ENCODE measurements at regions not wholly inside any gene's neighbourhood (a gene's known extent, or its start where the extent isn't known, plus 50 kb on each side); places are given as distances from the start of the nearest gene placed in this dataset.
"Not testable (repeated sequence)": the region's sequence is repeated elsewhere in the genome, so short reads cannot be mapped to it uniquely, and the experiment has no call there.

GRCh38 chr1:66445492-66446181 lies 88.3 kb upstream of the SGIP1 start:
- H3K36me3 ChIP-seq: no peaks in the 10 kb centered on the region
- H3K27ac ChIP-seq: no peak overlapping the region
- no peak overlapping the region for H3K4me3 ChIP-seq
- peaks cover 11% of the 10 kb centered on the region for H3K4me1 ChIP-seq (replicated peaks)
- no peaks in the 10 kb centered on the region for H3K9me3 ChIP-seq (replicated peaks)
- peak in 1 of 2 experiments; percentile 22 for DNase-seq (ENCODE audit: low read depth in 1 of 2, low spot score in 2 of 2)
- H3K27me3 ChIP-seq (replicated peaks): no peaks in the 10 kb centered on the region

GRCh38 chr1:66446261-66447001 lies 87.5 kb upstream of the SGIP1 start:
- no peaks in the 10 kb centered on the region for H3K27me3 ChIP-seq (replicated peaks)
- peak in 1 of 2 experiments; percentile 86 for DNase-seq (ENCODE audit: low read depth in 1 of 2, low spot score in 2 of 2)
- H3K9me3 ChIP-seq (replicated peaks): no peaks in the 10 kb centered on the region
- H3K27ac ChIP-seq: no peak overlapping the region
- H3K36me3 ChIP-seq: no peaks in the 10 kb centered on the region
- peaks cover 11% of the 10 kb centered on the region for H3K4me1 ChIP-seq (replicated peaks)
- H3K4me3 ChIP-seq: no peak overlapping the region

- H3K36me3 ChIP-seq: no peaks in the 10 kb centered on the region
- DNase-seq (ENCODE audit: low read depth in 1 of 2, low spot score in 2 of 2): no peak
- H3K27me3 ChIP-seq (replicated peaks): no peaks in the 10 kb centered on the region
- H3K9me3 ChIP-seq (replicated peaks): no peaks in the 10 kb centered on the region
- no peak overlapping the region for H3K4me3 ChIP-seq
- peaks cover 11% of the 10 kb centered on the region for H3K4me1 ChIP-seq (replicated peaks)
- H3K27ac ChIP-seq: no peak overlapping the region
Measured at GRCh38 chr1:66450043-66450514, 83.9 kb upstream of the SGIP1 start.

GRCh38 chr1:66450847-66451246 lies 83.1 kb upstream of the SGIP1 start:
- no peak for DNase-seq (ENCODE audit: low read depth in 1 of 2, low spot score in 2 of 2)
- Histone ChIP-seq H3K27me3 (replicated peaks) (no peaks in the 10 kb centered on the region), H3K36me3 (no peaks in the 10 kb centered on the region), H3K27ac (no peak overlapping the region), H3K4me1 (replicated peaks) (peaks cover 5% of the 10 kb centered on the region), H3K9me3 (replicated peaks) (no peaks in the 10 kb centered on the region), H3K4me3 (no peak overlapping the region)

- no peaks in the 10 kb centered on the region for H3K9me3 ChIP-seq (replicated peaks)
- no peak overlapping the region for H3K27ac ChIP-seq
- no peak overlapping the region for H3K4me3 ChIP-seq
- no peaks in the 10 kb centered on the region for H3K36me3 ChIP-seq
- no peak for DNase-seq (ENCODE audit: low read depth in 1 of 2, low spot score in 2 of 2)
- no peaks in the 10 kb centered on the region for H3K4me1 ChIP-seq (replicated peaks)
- H3K27me3 ChIP-seq (replicated peaks): no peaks in the 10 kb centered on the region
Measured at GRCh38 chr1:66452162-66452561, 81.8 kb upstream of the SGIP1 start.

GRCh38 chr1:66452982-66453381 lies 81.0 kb upstream of the SGIP1 start:
- Histone ChIP-seq H3K36me3 (no peaks in the 10 kb centered on the region), H3K9me3 (replicated peaks) (no peaks in the 10 kb centered on the region), H3K4me3 (no peak overlapping the region), H3K27me3 (replicated peaks) (no peaks in the 10 kb centered on the region), H3K4me1 (replicated peaks) (no peaks in the 10 kb centered on the region), H3K27ac (no peak overlapping the region)
- DNase-seq (ENCODE audit: low read depth in 1 of 2, low spot score in 2 of 2): no peak

GRCh38 chr1:66455446-66455845 lies 78.5 kb upstream of the SGIP1 start:
- DNase-seq (ENCODE audit: low read depth in 1 of 2, low spot score in 2 of 2): no peak
- Histone ChIP-seq H3K4me1 (replicated peaks) (no peaks in the 10 kb centered on the region), H3K27me3 (replicated peaks) (no peaks in the 10 kb centered on the region), H3K27ac (no peak overlapping the region), H3K4me3 (no peak overlapping the region), H3K36me3 (no peaks in the 10 kb centered on the region), H3K9me3 (replicated peaks) (no peaks in the 10 kb centered on the region)

GRCh38 chr1:66460776-66461175 lies 73.2 kb upstream of the SGIP1 start:
- DNase-seq (ENCODE audit: low read depth in 1 of 2, low spot score in 2 of 2): no peak
- Histone ChIP-seq H3K4me3 (no peak overlapping the region), H3K27ac (no peak overlapping the region), H3K36me3 (no peaks in the 10 kb centered on the region), H3K4me1 (replicated peaks) (peaks cover 15% of the 10 kb centered on the region), H3K27me3 (replicated peaks) (no peaks in the 10 kb centered on the region), H3K9me3 (replicated peaks) (no peaks in the 10 kb centered on the region)

- Histone ChIP-seq H3K4me1 (replicated peaks) (peaks cover 26% of the 10 kb centered on the region), H3K27ac (no peak overlapping the region), H3K36me3 (no peaks in the 10 kb centered on the region), H3K27me3 (replicated peaks) (no peaks in the 10 kb centered on the region), H3K9me3 (replicated peaks) (no peaks in the 10 kb centered on the region), H3K4me3 (no peak overlapping the region)
- no peak for DNase-seq (ENCODE audit: low read depth in 1 of 2, low spot score in 2 of 2)
Measured at GRCh38 chr1:66462313-66462712, 71.6 kb upstream of the SGIP1 start.

- DNase-seq (ENCODE audit: low read depth in 1 of 2, low spot score in 2 of 2): no peak
- Histone ChIP-seq H3K27me3 (replicated peaks) (no peaks in the 10 kb centered on the region), H3K4me3 (no peak overlapping the region), H3K4me1 (replicated peaks) (peaks cover 29% of the 10 kb centered on the region), H3K9me3 (replicated peaks) (no peaks in the 10 kb centered on the region), H3K27ac (peak overlapping the region; percentile 84), H3K36me3 (no peaks in the 10 kb centered on the region)
Measured at GRCh38 chr1:66464351-66464750, 69.6 kb upstream of the SGIP1 start.

GRCh38 chr1:66464802-66465201 lies 69.2 kb upstream of the SGIP1 start:
- peak; percentile 33 to 48 for DNase-seq (ENCODE audit: low read depth in 1 of 2, low spot score in 2 of 2)
- H3K9me3 ChIP-seq (replicated peaks): no peaks in the 10 kb centered on the region
- no peaks in the 10 kb centered on the region for H3K27me3 ChIP-seq (replicated peaks)
- H3K36me3 ChIP-seq: no peaks in the 10 kb centered on the region
- no peak overlapping the region for H3K4me3 ChIP-seq
- H3K4me1 ChIP-seq (replicated peaks): peaks cover 29% of the 10 kb centered on the region
- H3K27ac ChIP-seq: peak overlapping the region; percentile 84

- peak in 1 of 2 experiments; percentile 48 for DNase-seq (ENCODE audit: low read depth in 1 of 2, low spot score in 2 of 2)
- Histone ChIP-seq H3K4me1 (replicated peaks) (peaks cover 29% of the 10 kb centered on the region), H3K27ac (peak overlapping the region; percentile 84)
- H3K27me3 ChIP-seq (replicated peaks); H3K4me3 ChIP-seq; H3K9me3 ChIP-seq (replicated peaks); H3K36me3 ChIP-seq: not testable (repeated sequence)
Measured at GRCh38 chr1:66466695-66467094, 67.3 kb upstream of the SGIP1 start.

- no peak for DNase-seq (ENCODE audit: low read depth in 1 of 2, low spot score in 2 of 2)
Measured at GRCh38 chr1:66468722-66469121, 65.2 kb upstream of the SGIP1 start.

GRCh38 chr1:66475940-66476339 lies 58.0 kb upstream of the SGIP1 start:
- Histone ChIP-seq H3K9me3 (replicated peaks) (no peaks in the 10 kb centered on the region), H3K4me3 (no peak overlapping the region), H3K27me3 (replicated peaks) (no peaks in the 10 kb centered on the region), H3K27ac (no peak overlapping the region), H3K36me3 (no peaks in the 10 kb centered on the region), H3K4me1 (replicated peaks) (peaks cover 14% of the 10 kb centered on the region)
- DNase-seq (ENCODE audit: low read depth in 1 of 2, low spot score in 2 of 2): no peak

More at GRCh38 chr1:66468722-66469121, 65.2 kb upstream of the SGIP1 start:
- Histone ChIP-seq H3K9me3 (replicated peaks) (no peaks in the 10 kb centered on the region), H3K4me1 (replicated peaks) (peaks cover 29% of the 10 kb centered on the region), H3K36me3 (no peaks in the 10 kb centered on the region), H3K4me3 (no peak overlapping the region), H3K27me3 (replicated peaks) (no peaks in the 10 kb centered on the region), H3K27ac (no peak overlapping the region)

Measured in SJSA1 (cell line).